ENCODE measurements at regions not wholly inside any gene's neighbourhood (a gene's known extent, or its start where the extent isn't known, plus 50 kb on each side); places are given as distances from the start of the nearest gene placed in this dataset.
A peak's percentile ranks its signal among the peaks of the same experiment; 100 is the strongest.
"Not testable (repeated sequence)": the region's sequence is repeated elsewhere in the genome, so short reads cannot be mapped to it uniquely, and the experiment has no call there.

DNA sequence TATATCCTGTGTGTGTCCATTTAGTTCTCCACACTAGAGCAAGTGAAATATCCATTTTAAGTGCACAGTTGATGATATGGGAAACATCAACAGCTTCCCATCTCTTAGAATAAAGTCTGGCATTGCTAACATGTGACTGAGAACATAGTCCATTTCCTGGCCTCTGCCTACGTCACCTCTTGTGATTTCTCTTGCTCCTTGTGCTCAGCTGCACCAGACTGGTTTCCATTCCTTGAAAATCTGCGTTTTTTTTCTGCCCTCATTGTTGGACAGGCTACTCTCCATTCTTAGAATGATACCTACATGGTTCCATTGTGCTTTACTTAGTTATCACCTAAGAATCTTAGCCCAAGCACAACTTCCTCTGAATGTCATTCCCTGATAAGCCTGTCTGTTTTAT lies 851.2 kb upstream of the ID2 start:
- DNase-seq: no peak

DNA sequence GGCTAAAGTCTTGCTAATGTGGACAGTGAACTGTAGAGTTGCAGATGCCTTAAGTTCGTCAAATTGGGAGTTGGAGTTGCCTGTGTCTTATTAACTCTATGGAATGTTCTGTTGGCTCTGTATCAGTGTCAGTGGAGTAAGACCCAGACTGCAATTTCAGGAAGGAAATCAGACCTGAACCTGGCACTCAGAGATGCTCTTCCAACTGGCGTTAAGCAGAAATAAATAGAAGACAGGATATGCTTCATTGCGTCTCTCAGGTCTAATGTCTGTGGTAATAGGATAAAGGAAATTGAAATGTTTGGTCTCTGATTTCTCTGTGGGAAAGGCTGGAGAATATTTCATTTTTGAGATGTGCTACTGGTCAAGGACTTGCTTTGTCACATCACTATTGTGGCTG lies 846.7 kb upstream of the ID2 start:
- DNase-seq: no peak

GRCh38 chr2:7835693-7836680 lies 845.9 kb upstream of the ID2 start:
- DNase-seq: peak; percentile 74

GRCh38 chr2:7837237-7837760 lies 844.6 kb upstream of the ID2 start:
- DNase-seq: no peak

DNA sequence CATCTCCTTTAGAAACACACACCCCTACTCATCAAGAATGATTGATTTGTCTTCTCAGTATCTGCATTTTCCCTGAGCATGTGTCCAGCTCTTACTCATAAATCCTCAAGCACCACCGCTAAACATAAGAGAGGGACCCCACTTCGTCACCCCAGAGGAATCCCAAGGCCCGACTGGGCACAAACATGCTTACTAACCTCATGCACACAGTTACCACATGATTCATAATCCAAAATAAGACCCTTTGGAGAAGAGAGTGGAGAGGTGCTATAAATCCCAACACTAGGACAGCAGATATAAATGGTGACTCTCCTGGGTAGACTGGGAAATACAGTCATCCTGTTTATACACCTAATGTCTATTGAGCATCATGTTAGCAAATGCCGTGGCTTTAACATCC lies 843.2 kb upstream of the ID2 start:
- DNase-seq: no peak

GRCh38 chr2:7840651-7841380 lies 841.0 kb upstream of the ID2 start:
- no peak for DNase-seq

DNA sequence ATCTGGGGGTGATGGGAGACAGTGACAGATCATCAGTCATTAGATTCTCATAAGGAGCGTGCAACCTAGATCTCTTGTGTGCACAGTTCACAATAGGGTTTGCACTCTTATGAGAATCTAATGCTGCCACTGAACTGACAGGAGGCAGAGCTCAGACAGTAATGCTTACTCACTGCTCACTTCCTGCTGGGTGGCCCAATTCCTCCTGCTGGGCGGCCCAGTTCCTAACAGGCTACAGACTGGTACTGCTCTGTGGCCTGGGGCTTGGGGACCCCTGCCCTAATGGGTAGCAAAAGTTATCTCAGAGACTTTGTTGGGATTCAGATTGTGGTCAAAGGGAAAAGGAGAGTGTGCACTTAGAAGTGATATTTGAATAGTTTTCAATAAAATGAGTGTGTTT lies 840.1 kb upstream of the ID2 start:
- DNase-seq: no peak

DNA sequence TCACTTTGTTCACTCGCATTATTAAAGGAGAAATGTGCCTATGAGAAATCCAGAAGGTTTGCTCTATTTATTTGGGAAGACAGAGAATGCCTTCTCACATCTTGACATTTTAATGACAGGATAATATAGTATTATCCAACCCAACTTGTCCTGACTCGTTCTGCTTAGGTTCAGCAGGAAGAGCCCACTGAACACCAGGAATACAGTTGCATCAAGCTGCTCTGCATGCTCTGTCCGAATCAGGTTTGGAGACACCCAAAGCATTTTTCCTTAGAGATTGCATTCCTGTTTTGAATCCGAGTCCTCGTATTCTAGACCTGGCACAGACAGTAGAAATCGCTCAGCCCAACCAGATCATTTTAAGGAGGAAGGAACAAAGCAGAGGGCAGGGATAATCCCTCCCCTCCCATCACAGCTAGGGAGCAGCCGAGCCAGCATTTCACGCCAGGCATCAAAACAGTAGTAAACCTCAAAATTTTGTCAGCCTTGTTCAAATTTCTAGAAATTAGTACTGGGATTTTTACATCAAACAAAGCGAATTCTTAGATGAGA lies 837.4 kb upstream of the ID2 start:
- DNase-seq: no peak

GRCh38 chr2:7845332-7845731 lies 836.5 kb upstream of the ID2 start:
- no peak for DNase-seq

DNA sequence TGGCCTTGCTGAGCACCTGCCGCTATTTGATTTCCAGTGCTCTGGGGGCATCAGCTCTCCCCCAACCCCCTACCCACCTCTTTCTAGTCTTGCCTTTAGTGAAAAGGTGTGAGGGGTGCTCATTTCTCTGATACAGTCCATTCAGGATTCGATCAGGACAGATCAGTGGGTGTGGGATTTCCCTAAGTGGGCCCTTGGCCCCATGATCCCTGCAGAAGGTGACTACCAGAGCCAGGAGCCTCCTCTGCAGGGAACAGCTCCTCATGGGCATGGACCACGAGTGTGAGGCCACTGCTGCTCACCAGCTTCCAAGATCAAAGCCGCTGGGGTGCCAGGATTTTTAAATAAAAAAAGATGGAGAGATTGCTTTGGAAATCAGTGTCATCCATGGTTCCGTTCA lies 835.2 kb upstream of the ID2 start:
- DNase-seq: no peak

DNA sequence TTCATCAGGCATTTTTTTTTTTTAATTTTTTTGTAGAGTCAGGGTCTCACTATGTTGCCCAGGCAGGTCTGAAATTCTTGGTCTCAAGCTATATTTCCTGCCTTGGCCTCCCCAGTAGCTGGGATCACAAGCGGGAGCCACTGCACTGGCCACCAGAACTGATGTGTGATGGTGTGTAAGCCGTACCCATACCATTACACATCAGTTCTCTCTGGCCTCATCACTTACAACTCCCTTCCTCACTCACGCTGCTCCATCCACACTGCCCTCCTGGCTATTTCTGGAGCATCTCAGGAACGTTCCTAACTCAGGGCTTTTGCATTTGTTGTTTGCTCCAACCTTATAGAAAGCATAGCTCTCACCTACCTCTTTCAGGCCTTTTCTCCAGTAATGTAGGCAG lies 834.5 kb upstream of the ID2 start:
- DNase-seq: no peak

DNA sequence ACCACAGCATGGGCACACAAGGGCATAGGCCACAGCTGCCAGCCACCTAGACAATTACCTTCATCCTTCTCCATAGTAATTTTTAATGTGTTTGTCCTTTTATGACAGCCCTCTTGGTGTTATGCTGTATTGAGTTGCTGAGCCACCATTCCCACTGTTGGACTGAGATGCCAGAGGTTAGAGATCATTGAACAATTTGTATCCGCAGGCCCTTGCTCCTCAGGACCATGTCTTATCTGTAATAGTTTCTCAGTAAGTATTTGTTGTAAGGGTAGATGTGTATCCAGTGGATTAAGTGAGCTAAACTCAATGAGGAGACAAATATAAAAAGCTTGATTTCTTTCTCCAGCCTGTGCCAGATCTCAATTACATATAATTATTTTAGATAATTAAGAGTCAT lies 832.8 kb upstream of the ID2 start:
- DNase-seq: no peak

- no peak for DNase-seq
Measured at GRCh38 chr2:7849531-7849930, 832.3 kb upstream of the ID2 start.

DNA sequence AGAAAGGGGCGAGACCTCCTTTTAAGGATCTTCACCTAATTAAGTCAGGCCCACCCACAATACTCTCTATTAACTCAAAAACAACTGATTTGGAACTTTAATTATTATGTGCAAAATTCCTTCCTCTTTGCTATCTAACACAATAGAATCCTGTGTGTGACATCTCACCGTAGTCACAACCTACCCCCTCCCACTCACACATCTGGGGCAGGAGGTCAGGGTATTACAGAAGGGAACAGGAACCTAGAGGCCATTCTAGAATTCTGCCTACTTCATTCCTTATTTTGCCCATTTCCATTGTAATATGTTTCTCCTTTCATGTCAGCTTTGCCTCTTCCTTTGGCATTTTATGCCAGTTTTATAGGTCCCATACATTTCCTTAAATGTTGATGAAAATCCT lies 829.3 kb upstream of the ID2 start:
- DNase-seq: no peak

GRCh38 chr2:7857904-7858303 lies 824.0 kb upstream of the ID2 start:
- no peak for DNase-seq

GRCh38 chr2:7858624-7859023 lies 823.2 kb upstream of the ID2 start:
- no peak for DNase-seq

DNA sequence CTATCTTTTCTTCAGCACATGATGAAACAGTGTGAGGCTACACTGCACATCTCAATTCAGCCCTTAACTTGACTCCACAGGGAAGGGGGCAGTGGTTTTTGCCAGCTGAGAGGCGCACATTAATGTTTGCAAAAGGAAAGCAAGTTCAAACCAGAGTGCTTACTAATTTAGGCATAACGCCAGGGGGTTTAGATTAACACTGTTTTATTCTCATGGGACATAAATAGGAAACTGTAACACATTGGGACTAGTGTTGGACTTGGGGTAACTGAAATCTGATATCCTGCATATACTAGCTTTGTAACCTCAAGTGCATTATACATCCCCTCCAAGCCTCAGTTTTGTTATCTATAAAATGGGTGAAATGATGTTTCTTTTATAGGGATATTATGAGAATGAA lies 821.2 kb upstream of the ID2 start:
- no peak for DNase-seq

- no peak for DNase-seq
Measured at GRCh38 chr2:7861910-7862702, 819.8 kb upstream of the ID2 start.

DNA sequence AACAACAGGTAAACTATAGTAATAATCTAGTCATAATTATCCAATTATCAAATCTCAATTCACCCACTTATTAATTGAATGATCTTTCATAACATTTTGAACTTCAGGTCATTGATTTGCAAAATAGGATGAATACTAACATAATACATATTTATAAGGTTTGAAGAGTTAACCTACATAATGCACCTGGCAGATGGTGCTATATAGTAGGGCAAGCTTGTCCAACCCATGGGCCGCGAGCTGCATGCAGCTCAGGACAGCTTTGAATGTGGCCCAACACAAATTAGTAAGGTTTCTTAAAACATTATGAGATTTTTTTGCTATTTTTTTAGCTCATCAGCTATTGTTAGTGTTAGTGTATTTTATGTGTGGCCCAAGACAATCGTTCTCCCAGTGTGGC lies 815.8 kb upstream of the ID2 start:
- no peak for DNase-seq

DNA sequence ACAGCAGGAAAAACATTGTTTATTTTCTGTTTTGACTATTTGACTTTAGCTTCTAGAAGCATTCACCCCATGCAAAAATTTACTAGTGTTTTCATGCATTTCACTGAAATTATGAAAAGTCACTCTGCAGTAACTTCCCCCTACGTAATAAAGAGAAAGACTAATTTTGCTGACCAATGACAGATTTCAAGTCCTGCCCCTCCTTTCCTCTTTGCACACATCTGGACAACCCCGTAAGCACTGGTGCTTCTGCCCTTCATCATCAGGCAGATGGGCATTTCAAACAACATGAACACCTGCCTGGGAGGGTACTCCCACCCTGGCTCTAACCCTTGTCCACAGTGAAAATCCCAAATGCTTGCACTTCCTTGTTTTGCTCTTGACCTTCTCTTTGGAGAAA lies 815.0 kb upstream of the ID2 start:
- no peak for DNase-seq

GRCh38 chr2:7867867-7868266 lies 814.0 kb upstream of the ID2 start:
- no peak for DNase-seq

DNA sequence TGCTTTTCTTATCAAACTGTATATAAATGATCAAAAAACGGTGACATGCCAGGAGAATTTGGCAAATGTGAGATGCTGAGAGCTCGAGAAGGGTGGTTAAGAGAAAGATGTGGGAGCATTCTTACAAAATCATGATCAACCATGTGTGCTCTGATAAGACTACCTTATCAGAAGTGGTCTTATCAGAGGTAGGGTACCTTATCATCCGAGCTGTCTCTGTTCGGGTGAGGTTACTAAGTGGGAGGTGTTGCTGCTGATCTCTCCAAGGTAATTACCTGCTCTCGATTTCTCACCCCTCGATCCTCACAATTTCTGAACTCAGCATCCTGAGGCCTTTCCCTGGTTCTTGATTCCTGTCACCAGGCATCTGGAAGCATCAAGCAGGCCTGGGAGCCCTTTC lies 813.0 kb upstream of the ID2 start:
- DNase-seq: no peak

GRCh38 chr2:7876445-7876844 lies 805.4 kb upstream of the ID2 start:
- not testable (repeated sequence) for DNase-seq

Data from NCI-H187 treated with DMSO at 0.1 percent for 48 hours (cell line).